A673 (cell line): ENCODE measurements at regions not wholly inside any gene's neighbourhood (a gene's known extent, or its start where the extent isn't known, plus 50 kb on each side); places are given as distances from the start of the nearest gene placed in this dataset.

Experiments used
- EZH2 ChIP-seq: fragments of 200-600 bp; sonication (generic); IDR thresholded peaks from 2 replicates; pipeline ENCODE4 v1.6.1; 2017; ENCODE audit warnings: borderline replicate concordance, low read depth, mild to moderate bottlenecking, mixed read lengths, antibody characterized with exemption, low read length; ENCODE audit not compliant: poor library complexity, severe bottlenecking
- TF ChIP-seq, protein P1 (sequence below): fragments of 300-800, 200-600 bp; sonication (generic); conservative IDR thresholded peaks from 2 replicates; pipeline ENCODE4 v1.5.1; 2017; ENCODE audit warnings: low read depth, mild to moderate bottlenecking, antibody characterized with exemption, low read length, moderate library complexity, mixed read lengths

DNA sequence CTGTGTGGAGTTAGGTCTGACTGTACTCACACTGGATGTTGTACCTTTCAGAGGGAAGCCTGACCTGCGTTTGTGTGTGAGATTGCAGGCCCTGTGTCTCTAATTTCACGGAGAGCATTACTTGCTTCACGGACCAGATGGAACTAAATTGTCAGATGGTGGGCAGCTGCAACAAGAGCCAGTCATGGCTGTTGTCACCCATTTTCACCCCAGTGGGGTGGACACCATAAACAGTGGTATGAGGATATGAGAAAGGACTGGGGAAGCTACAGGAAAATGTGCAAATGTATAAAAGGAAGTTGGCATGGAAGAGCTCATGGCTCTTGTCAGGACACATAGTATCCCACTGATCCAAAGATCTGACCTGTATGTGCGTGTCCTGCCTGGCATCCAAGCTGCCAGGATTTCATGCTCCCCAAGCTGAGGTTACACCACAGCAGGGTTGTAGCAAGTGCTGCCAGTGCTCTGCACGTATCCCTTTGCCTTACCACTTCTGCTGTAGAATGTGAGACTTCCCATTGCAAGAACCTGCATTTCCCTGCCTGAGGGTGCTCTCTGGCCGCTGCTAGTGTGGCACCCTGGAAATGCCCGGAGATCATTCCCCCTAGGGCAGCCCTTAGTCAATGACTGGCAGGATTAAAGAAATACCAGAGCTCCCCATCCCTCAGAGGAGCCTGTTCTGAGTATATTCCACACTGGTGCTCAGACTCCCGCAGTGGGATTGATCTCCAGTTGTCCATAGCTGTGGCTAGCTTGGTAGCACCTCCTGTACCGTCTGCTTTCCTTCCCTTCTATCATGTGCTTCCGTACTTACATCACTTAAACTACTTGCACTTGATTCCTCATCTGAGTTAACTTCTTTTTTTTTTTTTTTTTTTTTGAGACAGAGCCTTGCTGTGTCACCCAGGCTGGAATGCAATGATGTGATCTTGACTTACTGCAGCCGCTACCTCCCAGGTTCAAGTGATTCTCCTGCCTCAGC lies 70.4 kb upstream of the TANC2 start:
- TF ChIP-seq, protein P1, sequence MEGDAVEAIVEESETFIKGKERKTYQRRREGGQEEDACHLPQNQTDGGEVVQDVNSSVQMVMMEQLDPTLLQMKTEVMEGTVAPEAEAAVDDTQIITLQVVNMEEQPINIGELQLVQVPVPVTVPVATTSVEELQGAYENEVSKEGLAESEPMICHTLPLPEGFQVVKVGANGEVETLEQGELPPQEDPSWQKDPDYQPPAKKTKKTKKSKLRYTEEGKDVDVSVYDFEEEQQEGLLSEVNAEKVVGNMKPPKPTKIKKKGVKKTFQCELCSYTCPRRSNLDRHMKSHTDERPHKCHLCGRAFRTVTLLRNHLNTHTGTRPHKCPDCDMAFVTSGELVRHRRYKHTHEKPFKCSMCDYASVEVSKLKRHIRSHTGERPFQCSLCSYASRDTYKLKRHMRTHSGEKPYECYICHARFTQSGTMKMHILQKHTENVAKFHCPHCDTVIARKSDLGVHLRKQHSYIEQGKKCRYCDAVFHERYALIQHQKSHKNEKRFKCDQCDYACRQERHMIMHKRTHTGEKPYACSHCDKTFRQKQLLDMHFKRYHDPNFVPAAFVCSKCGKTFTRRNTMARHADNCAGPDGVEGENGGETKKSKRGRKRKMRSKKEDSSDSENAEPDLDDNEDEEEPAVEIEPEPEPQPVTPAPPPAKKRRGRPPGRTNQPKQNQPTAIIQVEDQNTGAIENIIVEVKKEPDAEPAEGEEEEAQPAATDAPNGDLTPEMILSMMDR, result no peak
- TF ChIP-seq EZH2, result no peak
